ENCODE measurements at regions not wholly inside any gene's neighbourhood (a gene's known extent, or its start where the extent isn't known, plus 50 kb on each side); places are given as distances from the start of the nearest gene placed in this dataset.

DNA sequence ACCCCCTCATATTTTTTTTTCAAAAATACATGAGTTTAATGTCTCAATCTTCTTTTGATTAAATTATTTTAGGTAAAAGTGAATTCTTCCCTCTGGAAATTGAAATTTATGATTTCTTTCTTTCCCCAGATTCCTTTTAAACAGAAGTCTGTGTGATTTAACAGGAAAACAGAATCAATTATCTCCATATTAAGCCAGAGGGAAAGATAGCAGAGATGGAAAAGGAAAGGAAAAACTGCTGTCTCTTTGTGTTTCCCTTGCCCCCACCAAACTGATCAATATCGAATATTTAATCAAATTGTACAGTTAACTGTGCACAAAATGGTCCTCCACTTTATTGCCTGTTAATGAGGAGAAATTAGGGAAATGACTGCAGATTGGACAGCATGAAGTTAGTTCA, 203.5 kb upstream of the NECTIN3 start:
- no peak for TF ChIP-seq CTCF (IDR thresholded peaks at IDR 0.05; ENCODE audit: poor library complexity, severe bottlenecking)
- no peak for TF ChIP-seq POLR2AphosphoS5 (IDR thresholded peaks at IDR 0.05)
- no peak for TF ChIP-seq EZH2 (IDR thresholded peaks at IDR 0.05; ENCODE audit: borderline replicate concordance, insufficient read depth, low read length, poor library complexity, severe bottlenecking)
- no peak for TF ChIP-seq EP300 (conservative IDR thresholded peaks at IDR 0.05; ENCODE audit: poor library complexity, severe bottlenecking)
- TF ChIP-seq RAD21 (conservative IDR thresholded peaks at IDR 0.05): no peak
- TF ChIP-seq SMC3 (conservative IDR thresholded peaks at IDR 0.05; ENCODE audit: poor library complexity): no peak
- no peak for TF ChIP-seq MXI1 (conservative IDR thresholded peaks at IDR 0.05; ENCODE audit: poor library complexity, severe bottlenecking)
- no peak for TF ChIP-seq TAF1 (IDR thresholded peaks at IDR 0.05; ENCODE audit: low read depth)
